ENCODE measurements at regions not wholly inside any gene's neighbourhood (a gene's known extent, or its start where the extent isn't known, plus 50 kb on each side); places are given as distances from the start of the nearest gene placed in this dataset.

- no peak for TF ChIP-seq CTCF (conservative IDR thresholded peaks at IDR 0.05; ENCODE audit: low read depth, low read length)
- H3K4me3 ChIP-seq (ENCODE audit: low read depth, low read length): no peak overlapping the region
- no peak for DNase-seq (ENCODE audit: low read depth)
Measured at GRCh38 chr2:129176375-129176774, 803.1 kb upstream of the RAB6C start.

GRCh38 chr2:129178356-129178755 is 801.1 kb upstream of the RAB6C start:
- no peak overlapping the region for H3K4me3 ChIP-seq (ENCODE audit: low read depth, low read length)
- DNase-seq (ENCODE audit: low read depth): no peak
- TF ChIP-seq CTCF (conservative IDR thresholded peaks at IDR 0.05; ENCODE audit: low read depth, low read length): no peak

- DNase-seq (ENCODE audit: low read depth): no peak
- TF ChIP-seq CTCF (conservative IDR thresholded peaks at IDR 0.05; ENCODE audit: low read depth, low read length): no peak
- H3K4me3 ChIP-seq (ENCODE audit: low read depth, low read length): no peak overlapping the region
Measured at GRCh38 chr2:129179199-129179598, 800.3 kb upstream of the RAB6C start.

- no peak for DNase-seq (ENCODE audit: low read depth)
- no peak for TF ChIP-seq CTCF (conservative IDR thresholded peaks at IDR 0.05; ENCODE audit: low read depth, low read length)
- no peak overlapping the region for H3K4me3 ChIP-seq (ENCODE audit: low read depth, low read length)
Measured at GRCh38 chr2:129180124-129180716, 799.2 kb upstream of the RAB6C start.

- TF ChIP-seq CTCF (conservative IDR thresholded peaks at IDR 0.05; ENCODE audit: low read depth, low read length): no peak
- DNase-seq (ENCODE audit: low read depth): no peak
- no peak overlapping the region for H3K4me3 ChIP-seq (ENCODE audit: low read depth, low read length)
Measured at GRCh38 chr2:129181433-129181832, 798.0 kb upstream of the RAB6C start.

GRCh38 chr2:129181963-129182362 is 797.5 kb upstream of the RAB6C start:
- DNase-seq (ENCODE audit: low read depth): no peak
- TF ChIP-seq CTCF (conservative IDR thresholded peaks at IDR 0.05; ENCODE audit: low read depth, low read length): no peak
- no peak overlapping the region for H3K4me3 ChIP-seq (ENCODE audit: low read depth, low read length)

GRCh38 chr2:129187343-129187742 is 792.1 kb upstream of the RAB6C start:
- H3K4me3 ChIP-seq (ENCODE audit: low read depth, low read length): no peak overlapping the region
- no peak for TF ChIP-seq CTCF (conservative IDR thresholded peaks at IDR 0.05; ENCODE audit: low read depth, low read length)
- no peak for DNase-seq (ENCODE audit: low read depth)
